ENCODE measurements at regions not wholly inside any gene's neighbourhood (a gene's known extent, or its start where the extent isn't known, plus 50 kb on each side); places are given as distances from the start of the nearest gene placed in this dataset.
"Not testable (repeated sequence)": the region's sequence is repeated elsewhere in the genome, so short reads cannot be mapped to it uniquely, and the experiment has no call there.

DNA sequence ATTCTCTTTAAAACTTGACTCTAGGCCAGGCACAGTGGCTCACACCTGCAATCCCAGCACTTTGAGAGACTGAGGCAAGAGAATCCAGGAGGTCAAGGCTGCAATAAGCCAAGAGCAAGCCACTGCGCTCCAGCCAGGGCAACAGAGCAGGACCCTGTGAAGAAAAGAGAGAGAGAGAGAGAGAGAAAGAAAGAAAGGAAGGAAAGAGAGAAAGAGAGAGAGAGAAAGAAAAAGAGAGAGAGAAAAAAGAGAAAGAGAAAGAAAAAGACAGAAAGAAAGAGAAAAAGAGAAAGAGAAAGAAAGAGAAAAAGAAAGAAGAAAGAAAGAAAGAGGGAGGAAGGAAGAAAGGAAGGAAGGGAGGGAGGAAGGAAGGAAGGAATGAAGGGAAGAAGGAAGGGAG lies 76.7 kb downstream of the RIN2 start:
- no peak for DNase-seq

DNA sequence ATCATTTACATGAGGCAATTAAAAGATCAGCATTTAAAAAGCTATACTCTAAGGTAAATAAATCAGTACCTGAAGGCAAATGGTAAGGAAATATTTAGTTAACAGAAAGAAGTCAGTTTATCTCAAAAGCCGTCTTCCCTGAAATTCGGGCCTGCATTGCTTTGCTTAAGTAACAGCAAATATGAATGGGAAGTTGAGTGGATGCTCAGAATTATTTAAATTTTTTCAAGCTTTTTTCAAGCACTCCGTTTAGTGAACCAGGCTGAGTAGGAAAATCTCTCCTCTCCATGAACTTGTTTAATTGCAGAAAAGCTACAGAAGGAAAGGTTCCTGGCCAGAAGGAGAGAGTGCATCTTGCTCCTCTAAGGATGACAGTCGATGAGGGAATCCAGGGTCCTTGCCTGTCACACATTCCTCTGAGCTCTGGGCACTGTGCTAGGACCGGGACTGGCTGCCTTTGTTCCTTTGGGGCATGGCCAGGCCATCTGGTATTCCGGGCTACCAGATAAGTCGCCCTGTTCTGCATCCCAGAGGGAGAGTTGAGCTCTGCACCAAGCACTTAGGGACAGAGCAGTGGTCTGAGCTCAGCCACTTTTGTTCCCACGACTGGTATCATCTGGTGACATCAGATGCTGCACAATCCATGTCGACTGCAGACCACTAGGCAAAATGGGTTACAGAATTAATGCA lies 77.6 kb downstream of the RIN2 start:
- no peak for DNase-seq

DNA sequence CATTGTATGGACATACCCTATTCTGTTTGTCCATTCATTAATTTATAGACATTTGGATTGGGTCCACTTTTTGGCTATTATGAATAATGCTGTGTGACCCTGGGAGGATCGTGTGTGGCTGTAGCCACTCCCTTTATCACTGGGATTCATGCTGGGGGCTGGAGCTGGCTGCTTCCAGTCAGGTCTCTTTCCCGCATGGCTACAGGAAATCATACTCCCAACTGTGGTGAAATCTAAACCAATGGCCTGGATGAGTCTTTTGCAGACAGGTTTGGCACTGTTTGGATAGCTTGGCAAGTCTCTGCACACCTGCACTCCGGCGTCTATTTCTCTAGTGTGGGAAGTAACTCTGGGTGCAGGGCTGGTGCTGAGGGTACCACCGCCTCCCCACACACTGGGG lies 80.4 kb downstream of the RIN2 start:
- DNase-seq = no peak

DNA sequence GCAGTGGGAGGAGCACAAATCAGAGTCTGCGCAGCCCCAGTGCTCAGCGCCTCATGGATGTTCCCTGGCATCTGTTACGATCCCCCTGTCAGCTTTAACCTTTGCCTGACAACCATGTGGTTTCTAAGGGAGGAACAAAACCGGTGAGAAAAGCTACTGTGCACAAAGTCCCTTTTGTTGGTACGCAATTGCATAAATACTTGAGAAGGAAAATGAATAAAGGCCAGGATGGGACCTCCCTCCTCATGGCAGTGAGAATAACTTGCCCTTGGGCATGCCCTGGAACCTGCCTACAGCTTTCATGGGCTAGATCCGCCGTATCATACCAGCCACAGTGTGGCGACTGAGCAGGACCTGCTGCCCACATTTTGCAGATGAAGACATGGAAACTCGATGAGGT lies 81.0 kb downstream of the RIN2 start:
- no peak for DNase-seq

DNA sequence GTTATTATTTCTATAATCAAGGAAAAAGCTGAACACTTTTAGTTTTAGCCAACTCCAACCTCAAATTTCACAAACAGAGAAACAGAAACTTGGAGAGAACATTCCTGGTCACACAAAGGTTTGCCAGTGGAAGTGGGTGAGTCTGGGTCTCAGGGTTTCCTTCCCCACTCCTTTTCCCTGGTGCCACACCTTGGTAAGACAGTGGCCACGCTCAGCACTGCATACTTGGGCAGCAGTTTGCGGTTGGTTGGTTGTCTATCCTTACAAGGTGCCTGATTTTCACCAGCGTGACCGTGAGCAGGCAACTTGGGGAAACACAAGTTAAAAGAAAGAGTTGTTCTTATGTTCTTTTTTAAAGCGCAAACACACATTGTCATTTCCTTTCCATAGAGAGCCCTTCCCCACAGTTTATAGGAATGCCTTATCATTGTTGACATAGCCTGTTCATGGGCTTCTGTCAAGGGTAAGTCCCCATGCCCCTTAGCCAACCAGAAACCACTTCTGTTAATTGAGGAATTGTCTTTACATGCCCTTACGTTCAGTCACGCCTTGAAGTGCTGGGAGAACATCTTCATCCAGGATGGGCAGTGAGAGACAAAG lies 82.2 kb downstream of the RIN2 start:
- DNase-seq = no peak

DNA sequence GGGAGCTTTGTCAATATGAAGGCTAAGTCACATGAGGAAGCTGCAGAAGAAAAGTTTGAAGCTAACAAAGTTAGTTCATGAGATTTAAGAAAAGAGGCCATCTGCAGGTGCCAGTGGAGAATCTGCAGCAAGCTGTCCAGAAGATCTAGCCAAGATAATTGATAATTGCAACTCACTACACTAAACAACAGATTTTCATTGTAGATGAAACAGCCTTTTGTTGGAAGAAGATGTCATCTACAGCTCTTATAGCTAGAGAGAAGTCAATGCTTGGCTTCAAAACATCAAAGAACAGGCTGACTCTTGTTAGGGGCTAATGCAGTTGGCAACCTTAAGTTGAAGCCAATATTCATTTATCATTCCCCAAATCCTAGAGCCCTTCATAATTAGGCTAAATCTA lies 83.7 kb downstream of the RIN2 start:
- no peak for DNase-seq

DNA sequence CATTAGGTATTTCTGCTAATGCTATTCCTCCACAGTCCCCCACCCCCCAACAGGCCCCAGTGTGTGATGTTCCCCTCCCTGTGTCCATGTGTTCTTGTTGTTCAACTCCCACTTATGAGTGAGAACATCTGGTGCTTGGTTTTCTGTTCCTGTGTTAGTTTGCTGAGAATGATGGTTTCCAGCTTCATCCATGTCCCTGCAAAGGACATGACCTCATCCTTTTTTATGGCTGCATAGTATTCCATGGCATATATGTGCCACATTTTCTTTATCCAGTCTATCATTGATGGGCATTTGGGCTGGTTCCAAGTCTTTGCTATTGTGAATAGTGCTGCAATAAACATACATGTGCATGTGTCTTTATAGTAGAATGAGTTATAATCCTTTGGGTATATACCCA lies 86.8 kb downstream of the RIN2 start:
- DNase-seq = not testable (repeated sequence)

DNA sequence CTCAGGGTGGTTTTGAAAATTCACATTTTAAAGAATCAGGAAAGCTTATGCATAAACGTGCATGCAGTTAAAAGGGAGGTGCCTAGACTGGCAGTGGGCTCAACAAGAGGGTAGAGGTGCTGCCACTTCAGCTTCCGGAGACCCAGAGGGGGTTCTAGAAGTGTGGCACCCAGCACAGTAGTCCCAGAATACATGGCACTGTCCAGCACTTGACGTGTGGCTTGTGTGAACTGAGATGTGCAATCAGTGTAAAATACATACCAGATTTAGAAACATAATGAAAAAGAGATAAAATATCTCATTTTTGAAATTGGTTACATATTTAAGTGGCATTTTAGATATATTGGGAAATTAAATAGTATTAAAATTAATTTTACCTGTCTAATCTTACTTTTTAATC lies 89.3 kb downstream of the RIN2 start:
- DNase-seq = no peak

DNA sequence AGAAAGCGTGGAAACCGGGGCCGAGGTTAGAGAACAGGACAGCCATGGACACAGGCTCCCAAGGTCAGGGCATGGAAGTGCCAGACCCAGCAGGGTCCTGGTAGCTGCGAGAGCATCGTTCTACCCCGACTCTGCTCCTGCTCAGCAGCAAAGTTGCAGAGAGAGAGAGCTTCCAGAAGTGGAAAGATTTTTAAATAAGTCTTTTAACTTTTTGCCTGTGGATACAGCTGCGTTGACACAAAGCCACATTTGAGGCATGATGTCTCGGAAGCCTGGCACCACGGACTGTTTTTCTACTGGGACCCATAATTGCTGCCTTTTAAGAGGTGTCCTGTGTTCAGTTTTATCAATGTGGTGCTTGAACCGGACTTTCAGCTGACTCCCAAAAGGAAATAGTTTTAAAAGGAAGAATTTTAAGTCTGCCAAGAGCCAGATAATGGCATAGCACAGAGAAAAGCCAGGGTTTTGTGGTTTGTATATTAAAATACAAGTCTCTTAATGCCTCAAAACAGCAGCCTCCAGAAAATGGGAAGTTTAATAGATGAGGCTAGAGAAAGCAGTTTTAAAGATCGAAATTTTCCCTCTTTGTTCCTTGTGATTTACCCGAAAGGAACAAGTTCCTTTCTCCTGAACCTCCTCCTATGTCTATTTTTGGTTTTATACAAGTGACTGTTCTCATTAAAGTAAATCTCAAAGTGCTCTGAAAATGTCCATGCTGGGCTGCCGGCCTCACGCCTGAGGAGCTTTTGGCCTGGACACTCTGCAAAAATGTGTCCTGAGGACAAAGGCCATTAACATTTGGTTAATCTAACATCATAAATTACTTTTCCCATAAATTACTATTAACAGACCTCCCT lies 91.5 kb downstream of the RIN2 start:
- DNase-seq = peak; percentile 76

DNA sequence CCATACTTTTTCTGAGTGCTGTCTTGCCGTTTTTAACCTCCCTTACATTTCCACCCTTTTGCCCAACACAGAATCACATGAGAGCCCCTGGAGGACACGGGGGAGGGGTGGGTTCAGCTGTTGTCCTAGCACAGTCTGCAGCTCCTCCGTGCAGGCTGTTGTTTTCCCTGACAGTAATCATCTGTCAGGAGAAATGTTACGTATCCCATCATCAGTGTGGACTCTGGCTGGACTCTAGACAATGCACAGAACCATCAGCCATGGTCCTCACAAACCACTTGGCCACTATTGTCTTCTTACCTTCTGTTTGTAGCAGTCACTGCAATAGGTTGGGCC lies 92.1 kb downstream of the RIN2 start:
- peak; percentile 59 for DNase-seq

DNA sequence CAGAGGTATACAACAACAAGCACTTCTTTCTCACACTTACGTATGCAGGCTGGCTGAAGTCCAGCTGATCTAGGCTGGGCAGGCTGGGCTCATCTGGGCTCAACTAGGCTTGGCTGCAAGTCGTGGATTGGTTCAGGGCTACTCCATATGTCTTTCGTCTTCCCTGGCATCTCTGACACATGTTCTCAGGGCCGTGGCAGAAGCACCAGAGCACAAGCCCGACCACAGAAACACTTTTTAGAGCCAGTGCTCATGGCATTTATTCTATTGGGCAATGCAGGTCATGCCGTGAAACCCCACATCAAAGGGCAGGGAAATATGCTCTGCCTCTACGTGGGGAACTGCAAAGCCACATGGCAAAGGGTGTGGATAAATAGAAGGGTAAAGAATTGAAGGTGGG lies 93.8 kb downstream of the RIN2 start:
- DNase-seq = no peak

DNA sequence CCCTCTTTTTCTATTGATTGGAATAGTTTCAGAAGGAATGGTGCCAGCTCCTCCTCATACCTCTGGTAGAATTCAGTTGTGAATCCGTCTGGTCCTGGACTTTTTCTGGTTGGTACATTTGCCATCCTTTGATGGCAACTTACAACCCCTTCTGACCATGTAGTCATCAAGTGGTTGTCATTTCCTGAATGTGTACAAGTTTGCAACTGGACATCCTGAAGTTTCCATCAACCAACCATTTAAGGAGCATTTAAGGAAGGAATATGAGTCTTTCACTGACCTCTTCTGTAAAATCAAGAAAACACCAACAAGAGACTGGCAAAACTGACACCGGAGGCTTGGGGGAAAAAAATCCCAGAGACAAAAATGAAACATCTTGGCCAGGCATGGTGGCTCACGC lies 97.4 kb downstream of the RIN2 start:
- DNase-seq = no peak

DNA sequence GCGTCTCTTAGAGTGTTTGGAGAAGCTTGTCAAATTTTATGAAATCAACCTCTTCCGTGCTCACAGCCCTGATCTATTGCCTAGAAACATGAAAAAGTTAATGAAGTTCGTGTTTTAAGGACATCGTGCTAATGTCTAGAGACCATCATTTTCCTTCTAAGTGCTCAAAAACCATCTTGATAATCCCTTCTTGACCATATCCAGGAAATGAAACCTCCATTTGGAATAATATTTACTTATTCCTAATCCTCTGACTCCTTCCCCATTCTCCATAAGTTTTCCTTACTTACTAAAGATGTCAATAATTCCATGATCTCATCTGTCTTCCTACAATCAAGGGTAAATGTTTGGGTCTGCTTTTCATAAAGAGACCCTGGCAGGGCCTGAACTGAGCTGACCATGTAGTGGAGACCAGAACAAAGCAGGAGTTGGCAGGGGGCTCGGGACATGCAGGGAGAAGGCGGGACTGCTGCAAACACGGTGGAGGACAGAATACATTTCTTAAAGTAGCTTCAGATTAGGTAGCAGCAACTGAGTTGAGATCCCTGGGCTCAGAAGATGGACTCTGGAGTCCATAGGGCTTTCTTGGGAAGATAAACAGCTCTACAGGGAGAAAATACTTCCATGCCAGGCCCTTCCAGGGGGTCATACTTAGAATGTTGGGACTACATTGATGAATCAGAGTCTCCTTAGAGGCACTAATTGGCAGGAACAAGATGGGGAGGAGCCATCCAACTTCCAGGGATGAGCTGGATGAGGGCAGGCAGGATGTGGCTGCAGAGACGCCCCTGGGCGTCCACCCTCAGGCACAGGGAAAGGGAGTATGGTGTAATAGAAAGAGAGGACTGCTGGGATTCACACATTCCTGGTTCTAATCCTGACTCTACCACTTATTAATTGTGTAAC lies 100.7 kb downstream of the RIN2 start:
- DNase-seq = no peak

DNA sequence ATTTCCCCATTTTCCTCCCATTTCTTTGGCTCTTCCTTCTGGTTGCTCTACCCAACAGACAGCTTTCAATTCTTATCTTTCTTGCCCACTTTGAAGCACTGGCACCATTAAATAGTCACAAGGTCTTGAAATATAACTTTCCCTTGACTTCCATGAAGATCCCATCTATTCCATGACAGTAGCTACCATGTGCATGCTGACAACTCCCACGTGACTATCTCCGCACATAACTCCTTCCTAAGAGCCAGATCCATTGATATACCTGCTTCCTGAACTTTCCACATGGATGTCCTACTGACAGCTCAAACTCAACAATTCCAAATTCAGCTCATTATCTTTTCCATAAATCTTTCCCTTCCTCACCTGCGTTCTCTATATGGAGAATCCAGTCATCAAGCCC lies 101.4 kb downstream of the RIN2 start:
- DNase-seq = no peak

DNA sequence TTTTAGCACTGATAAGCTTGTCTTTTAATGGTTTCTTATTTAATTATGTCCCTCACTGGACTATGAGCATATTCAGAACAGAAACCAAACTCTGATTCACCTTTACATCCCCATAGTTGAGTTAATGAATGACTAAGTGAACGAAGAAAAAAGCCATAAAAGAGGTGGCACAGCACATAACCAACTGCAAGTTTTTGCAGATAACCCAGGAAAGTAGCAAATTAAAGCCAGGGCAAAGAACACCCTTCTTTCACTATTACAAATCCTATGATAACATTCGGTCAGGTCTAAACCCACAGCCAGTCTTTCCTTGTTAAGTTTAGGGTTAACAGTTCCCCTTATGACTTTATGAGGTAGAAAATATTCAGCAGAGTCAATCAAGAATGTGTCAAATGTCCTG lies 102.7 kb downstream of the RIN2 start:
- no peak for DNase-seq

DNA sequence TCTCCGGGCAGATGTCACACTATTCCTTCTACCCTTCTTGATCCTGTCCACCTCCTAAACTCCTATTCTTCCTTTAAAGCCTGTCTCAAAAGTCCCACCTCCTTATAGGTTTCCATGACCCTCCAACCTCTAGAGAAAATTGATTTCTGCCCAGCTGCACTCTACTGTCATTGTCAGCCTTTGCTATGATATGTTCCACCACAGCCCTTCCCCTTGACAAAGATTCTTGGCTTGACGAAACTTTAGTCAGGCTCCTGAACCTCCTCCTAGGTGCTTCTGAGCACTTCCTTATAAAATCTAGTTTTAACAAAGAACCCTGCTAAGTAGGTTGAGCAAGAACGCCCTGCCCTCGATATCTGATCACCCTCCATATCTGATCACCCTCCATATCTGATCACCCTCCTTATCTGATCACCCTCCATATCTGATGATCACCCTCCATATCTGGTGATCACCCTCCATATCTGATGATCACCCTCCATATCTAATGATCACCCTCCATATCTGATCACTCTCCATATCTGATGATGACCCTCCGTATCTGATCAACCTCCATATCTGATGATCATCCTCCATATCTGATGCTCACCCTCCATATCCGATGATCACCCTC lies 103.2 kb downstream of the RIN2 start:
- DNase-seq = no peak

DNA sequence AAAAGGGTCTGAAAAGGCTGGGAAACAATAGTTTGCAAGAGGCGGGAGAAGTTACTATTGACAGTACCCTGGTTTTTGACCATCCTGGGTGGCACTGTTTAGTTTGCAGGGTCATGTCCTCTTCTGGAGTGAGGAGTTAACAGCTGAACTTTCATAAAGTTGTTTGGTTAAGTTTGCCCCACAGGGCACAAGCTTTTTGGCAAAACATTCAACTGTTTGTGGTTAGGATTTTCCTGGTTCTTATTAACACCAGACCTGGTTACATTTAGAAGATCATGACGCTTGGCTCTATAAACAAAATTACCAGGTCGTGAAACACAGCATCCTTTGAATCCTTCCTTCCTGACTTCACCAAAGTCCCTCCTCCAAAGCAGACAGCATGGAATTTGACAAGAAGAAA lies 106.1 kb downstream of the RIN2 start:
- no peak for DNase-seq

DNA sequence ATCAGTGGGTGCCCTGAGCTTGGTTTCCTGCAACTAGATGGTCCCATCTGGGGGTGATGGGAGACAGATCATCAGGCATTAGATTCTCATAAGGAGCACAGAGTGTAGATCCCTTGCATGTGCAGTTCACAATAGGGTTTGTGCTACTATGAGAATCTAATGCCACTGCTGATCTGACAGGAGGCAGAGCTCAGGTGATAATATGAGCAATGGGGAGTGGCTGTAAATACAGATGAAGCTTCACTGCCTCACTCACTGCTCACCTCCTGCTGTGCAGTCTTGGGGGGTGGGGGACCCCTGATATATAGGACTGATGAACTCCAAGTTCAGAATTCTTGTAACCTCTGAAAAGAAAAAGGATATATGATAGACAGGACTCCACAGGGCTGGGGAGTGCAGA lies 108.0 kb downstream of the RIN2 start:
- no peak for DNase-seq

DNA sequence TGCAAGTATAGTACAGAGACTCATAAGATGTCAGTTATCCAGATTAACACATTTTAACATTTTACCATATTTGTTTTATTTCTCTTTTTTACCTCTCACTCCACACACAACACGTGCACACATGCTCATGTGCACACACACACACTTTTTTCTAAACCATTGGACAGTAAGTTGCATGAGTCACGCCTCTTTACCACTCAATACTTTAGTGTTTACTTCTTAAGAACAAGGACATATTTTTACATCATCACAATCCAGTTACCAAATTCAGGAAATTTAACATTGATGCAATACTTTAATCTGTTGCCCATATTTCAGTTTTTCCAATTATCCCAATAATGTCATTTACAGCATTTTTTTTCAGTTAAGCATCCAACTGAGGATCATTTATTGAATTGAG lies 109.0 kb downstream of the RIN2 start:
- no peak for DNase-seq

DNA sequence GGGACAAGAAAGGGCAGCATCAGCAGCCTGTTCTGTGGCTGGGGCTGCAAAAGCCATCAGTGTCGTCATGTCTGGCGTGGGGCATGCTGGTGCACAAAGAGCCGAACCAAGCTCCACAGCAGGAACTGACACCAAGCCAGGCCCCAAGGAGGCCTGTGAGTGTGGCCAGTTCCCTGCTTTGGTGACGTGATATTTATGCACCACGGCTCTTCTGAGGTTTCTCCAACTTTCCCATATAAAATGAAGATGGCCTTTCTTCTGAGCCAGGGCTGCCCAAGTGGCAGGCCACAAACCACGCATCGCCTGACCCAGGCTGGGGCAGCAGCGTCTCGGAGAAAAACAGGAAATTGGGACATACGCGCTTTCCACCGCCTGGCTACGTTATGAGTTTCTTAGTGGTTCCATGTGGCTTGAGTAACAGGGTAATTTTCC lies 109.9 kb downstream of the RIN2 start:
- peak; percentile 78 for DNase-seq

DNA sequence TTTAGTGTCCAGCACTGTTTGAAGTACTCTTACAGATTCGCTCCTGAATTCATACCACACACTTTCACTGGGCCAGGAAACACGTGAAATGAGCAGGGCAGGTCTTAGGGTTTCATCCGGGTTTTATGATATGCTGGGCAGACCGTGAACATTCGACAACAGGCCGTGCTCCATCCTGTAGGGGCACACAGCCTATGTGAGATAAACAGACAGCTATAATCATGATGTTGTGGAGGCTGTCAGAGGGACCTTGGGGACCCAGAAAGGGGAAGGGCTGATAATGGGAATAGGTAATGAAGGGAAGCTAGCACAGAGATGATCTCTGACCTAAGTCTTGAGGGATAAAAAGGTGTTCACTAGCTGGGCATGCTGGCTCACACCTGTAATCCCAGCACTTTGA lies 110.4 kb downstream of the RIN2 start:
- DNase-seq = no peak

DNA sequence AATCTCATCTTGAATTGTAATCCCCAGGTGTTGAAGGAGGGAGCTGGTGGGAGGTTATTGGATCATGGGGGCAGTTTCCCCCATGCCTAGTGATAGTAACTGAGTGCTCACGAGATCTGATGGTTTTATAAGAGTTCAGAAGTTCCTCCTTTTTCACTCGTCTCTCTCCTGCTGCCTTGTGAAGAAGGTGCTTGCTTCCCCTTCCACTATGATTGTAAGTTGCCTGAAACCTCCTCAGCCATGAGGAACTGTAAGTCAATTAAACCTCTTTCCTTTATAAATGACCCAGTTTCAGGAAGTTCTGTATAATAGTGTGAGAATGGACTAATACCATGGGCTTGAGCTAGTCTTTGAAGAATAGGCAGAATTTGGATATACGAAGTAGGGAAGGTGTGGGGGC lies 113.9 kb downstream of the RIN2 start:
- no peak for DNase-seq

Data from right forelimb (tissue), 1 donor.